ENCODE measurements at regions not wholly inside any gene's neighbourhood (a gene's known extent, or its start where the extent isn't known, plus 50 kb on each side); places are given as distances from the start of the nearest gene placed in this dataset.
A peak's percentile ranks its signal among the peaks of the same experiment; 100 is the strongest.

DNA sequence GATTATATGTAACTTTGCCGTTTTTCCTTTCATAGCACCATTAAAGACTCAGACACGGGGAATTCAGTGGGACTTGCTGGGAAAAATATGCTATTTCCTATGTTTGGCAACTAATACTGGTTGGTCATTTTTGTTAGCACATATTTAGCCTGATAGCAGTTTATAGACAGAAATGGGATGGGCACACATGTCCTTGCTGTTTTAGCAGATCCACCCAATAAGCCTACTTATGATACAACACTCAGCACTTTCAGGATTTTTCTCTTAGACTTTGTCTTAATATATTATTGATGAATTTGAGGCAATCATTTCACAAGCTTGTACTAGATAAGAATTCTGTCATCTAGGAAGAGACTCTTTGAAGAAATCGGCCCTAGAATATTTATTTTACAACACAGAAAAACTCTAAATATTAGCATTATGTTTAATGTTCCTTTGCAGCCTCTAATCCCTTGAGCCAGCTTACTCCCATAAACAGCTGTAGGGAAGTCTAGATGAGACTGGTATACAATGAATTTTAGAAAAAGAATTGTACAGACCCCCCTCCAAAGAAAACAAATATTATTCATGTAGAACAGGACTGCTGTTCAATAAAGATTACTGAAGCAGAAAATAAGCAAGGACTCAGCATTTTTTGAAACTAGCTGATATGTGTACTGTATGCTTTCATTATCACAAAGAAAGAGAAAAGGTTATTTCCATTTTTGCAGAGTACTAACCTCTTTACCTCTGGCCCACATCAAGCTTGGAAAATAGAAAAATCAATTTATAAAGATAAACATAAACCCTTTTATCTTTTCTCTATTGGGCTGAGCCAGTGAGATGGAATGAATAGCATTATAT lies 656.8 kb upstream of the SGO1 start:
- Histone ChIP-seq H3K36me3 (no peaks in the 10 kb centered on the region), H3K9me3 (peaks cover 0 to 2% of the 10 kb centered on the region in 2 donors), H3K27me3 (no peaks in the 10 kb centered on the region), H3K4me3 (no peak overlapping the region), H3K4me1 (no peaks in the 10 kb centered on the region), H3K27ac (no peak overlapping the region)
- intact Hi-C loops (cut with DNase I): no loop called here
- TF ChIP-seq, protein P1, sequence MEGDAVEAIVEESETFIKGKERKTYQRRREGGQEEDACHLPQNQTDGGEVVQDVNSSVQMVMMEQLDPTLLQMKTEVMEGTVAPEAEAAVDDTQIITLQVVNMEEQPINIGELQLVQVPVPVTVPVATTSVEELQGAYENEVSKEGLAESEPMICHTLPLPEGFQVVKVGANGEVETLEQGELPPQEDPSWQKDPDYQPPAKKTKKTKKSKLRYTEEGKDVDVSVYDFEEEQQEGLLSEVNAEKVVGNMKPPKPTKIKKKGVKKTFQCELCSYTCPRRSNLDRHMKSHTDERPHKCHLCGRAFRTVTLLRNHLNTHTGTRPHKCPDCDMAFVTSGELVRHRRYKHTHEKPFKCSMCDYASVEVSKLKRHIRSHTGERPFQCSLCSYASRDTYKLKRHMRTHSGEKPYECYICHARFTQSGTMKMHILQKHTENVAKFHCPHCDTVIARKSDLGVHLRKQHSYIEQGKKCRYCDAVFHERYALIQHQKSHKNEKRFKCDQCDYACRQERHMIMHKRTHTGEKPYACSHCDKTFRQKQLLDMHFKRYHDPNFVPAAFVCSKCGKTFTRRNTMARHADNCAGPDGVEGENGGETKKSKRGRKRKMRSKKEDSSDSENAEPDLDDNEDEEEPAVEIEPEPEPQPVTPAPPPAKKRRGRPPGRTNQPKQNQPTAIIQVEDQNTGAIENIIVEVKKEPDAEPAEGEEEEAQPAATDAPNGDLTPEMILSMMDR (IDR thresholded peaks at IDR 0.05): no peak
- DNase-seq (no peak), ATAC-seq (no peak)

DNA sequence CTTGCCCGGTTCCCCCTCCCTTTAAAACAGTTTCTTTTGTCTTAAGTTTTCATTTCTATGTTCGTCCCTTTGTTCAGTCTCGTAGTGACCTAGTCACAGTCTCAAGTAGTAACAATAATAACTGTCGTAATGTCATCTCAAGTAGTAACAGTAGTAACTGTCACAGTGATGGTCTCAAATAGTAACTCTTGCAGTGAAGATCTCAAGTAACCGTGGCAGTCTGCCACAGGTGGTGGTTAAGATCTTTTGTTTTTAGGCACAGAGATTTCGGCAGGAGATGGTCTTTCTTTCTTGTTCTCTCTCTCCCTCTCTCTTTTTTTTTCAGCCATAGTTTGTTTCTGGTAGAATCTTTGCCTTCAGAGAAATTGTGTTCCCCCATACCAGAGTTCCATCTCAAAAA lies 656.0 kb upstream of the SGO1 start:
- DNase-seq: no peak

DNA sequence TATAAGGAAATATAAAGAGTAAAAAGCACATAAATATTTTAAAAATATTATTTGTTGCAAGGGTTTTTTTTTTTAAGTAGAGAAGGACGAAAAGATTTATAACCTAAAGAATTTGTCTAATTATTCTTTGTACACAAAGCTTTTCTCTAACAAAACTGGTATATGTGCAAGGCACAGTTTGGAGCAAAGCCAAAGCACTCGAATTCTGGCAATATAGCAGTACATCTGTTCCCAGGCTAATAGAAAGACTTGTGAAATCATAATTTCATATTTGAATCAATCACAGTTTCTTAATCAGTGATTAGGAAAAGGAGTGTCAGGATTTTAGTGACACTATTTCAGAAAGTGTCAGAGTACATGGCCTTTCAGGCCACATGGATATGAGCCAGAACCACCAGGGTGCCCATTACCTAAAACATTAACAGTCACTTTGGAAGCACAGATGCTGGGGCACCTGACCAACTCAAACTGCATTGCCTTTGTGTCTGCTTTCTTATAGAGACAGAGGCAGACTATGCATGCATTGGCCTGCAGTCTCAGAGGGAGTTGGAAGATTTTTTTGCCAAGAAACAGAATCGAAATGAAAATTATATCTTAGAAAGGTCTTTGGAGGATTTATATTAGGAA lies 651.8 kb upstream of the SGO1 start:
- no peak for ATAC-seq
- TF ChIP-seq, protein P1 (IDR thresholded peaks at IDR 0.05): no peak
- Histone ChIP-seq H3K9me3 (peaks cover 0 to 16% of the 10 kb centered on the region in 2 donors), H3K4me1 (no peaks in the 10 kb centered on the region), H3K27me3 (no peaks in the 10 kb centered on the region), H3K4me3 (no peak overlapping the region), H3K27ac (no peak overlapping the region), H3K36me3 (no peaks in the 10 kb centered on the region)
- DNase-seq: peak in 1 of 4 donors; percentile 33
- intact Hi-C loops (cut with DNase I): no loop called here

More for the DNA sequence above, 656.0 kb upstream of the SGO1 start:
- Histone ChIP-seq H3K9me3 (peaks cover 0 to 2% of the 10 kb centered on the region in 2 donors), H3K4me3 (no peak overlapping the region), H3K27ac (no peak overlapping the region), H3K4me1 (no peaks in the 10 kb centered on the region), H3K27me3 (no peaks in the 10 kb centered on the region), H3K36me3 (no peaks in the 10 kb centered on the region)
- TF ChIP-seq, protein P1 (IDR thresholded peaks at IDR 0.05): no peak
- no peak for ATAC-seq
- intact Hi-C loops (cut with DNase I): no loop called here

DNA sequence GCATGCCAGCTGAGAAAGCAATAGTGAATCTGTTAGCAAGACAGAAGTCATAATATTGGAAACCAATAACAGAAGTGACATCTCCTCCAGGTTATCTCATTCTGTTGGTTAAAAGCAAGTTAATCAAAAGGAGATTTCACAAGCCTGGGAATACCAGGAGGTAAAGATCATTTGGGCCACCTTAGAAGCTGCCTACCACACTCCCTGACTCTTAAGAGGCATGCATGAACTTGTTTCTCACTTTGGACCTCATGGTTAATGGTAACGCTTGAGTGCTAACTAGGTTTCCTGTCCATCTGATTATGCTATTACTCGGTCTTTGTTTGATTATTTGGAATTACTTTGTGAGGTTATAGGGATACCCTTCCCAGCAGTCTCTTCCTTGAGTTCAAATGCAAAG lies 650.8 kb upstream of the SGO1 start:
- H3K4me3 ChIP-seq: no peak overlapping the region
- H3K9me3 ChIP-seq: peaks cover 0 to 19% of the 10 kb centered on the region in 2 donors
- H3K4me1 ChIP-seq: no peaks in the 10 kb centered on the region
- TF ChIP-seq, protein P1 (IDR thresholded peaks at IDR 0.05): no peak
- DNase-seq (no peak), ATAC-seq (no peak)
- intact Hi-C loops (cut with DNase I): no loop called here
- no peaks in the 10 kb centered on the region for H3K36me3 ChIP-seq
- no peaks in the 10 kb centered on the region for H3K27me3 ChIP-seq
- H3K27ac ChIP-seq: no peak overlapping the region

DNA sequence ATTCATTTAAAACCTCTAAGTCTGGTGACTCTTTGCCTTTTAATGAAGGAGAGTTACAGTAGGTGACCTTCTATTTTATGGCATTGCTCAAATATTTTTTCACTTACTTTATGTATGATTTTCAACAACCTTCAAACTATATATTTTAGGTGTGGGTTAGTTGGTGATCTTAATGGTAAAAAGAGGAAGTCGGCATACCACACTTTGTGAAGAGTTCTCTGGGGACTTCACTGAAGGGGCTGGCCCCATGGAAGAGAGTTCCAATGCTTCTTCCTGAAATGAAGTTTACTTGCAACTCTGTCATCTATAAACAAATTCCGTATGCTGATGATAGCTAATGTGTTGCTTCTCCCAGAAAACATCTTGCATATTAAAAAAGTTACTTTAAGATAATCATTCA lies 647.0 kb upstream of the SGO1 start:
- no peaks in the 10 kb centered on the region for H3K4me1 ChIP-seq
- H3K36me3 ChIP-seq: no peaks in the 10 kb centered on the region
- no peak overlapping the region for H3K27ac ChIP-seq
- peaks cover 0 to 18% of the 10 kb centered on the region in 2 donors for H3K9me3 ChIP-seq
- DNase-seq: no peak
- no peak overlapping the region for H3K4me3 ChIP-seq
- intact Hi-C loops (cut with DNase I): no loop called here
- ATAC-seq: no peak
- TF ChIP-seq, protein P1 (IDR thresholded peaks at IDR 0.05): no peak
- no peaks in the 10 kb centered on the region for H3K27me3 ChIP-seq

All from left lung (tissue), 4 donors.